GM21529 (cell line): ENCODE measurements at regions not wholly inside any gene's neighbourhood (a gene's known extent, or its start where the extent isn't known, plus 50 kb on each side); places are given as distances from the start of the nearest gene placed in this dataset.
"Not testable (repeated sequence)": the region's sequence is repeated elsewhere in the genome, so short reads cannot be mapped to it uniquely, and the experiment has no call there.

ENCODE experiments used
- ATAC-seq: cut with Tn5 transposase; IDR thresholded peaks from one replicate; pipeline ENCODE4 v1.9.1; 2021; ENCODE audit not compliant: unreplicated experiment

DNA sequence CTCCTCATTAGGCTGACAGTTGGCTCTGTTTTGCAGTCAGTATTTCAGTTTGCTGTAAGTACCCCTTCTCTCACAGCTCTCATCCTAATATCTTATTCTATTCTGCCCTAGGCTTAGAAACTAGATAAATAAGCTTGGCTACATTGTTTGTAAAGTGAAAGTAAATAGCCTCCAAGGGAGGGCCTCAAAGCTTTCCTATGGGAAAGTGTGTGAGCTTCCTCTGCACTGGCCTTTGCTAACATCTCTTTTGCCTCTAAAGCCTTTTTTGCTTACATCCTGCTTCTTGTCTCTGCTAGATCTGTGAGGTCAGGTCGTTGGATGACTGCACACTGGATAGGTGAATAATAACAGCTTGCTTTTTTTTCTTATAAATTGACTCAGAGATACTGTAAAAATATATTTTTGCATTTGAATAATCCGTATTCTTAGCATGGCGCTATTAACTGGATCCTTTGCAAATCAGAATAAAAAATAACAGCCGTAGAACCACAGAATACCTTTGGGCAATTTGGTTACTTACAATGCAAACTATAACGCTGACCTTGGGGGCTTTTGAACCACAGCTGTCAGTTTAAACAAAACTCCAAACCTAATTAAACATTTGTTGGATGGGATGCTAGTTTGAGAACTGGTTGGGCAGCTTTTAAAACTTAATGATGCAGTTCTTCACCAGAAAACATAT is 55.1 kb downstream of the TTC6 start:
- ATAC-seq, result no peak

DNA sequence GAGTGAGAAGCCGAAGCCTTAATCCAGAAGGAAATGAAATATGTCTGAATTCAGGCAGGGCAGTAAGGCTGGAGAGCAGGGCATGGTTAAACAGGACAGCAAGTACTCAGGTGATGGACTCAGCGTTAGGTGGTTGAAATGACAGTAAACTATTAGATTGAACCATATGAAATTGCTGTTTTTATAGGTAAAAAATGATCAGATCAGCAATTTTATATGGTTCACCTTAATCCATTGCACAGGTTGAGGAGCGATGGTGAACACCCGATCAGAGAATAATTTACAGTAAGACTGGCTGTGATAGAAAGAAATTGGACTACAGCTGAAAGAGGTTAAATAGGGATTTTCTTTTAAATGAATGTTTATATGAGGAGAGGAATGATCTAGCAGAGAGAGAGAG is 56.6 kb downstream of the TTC6 start:
- ATAC-seq, result no peak

DNA sequence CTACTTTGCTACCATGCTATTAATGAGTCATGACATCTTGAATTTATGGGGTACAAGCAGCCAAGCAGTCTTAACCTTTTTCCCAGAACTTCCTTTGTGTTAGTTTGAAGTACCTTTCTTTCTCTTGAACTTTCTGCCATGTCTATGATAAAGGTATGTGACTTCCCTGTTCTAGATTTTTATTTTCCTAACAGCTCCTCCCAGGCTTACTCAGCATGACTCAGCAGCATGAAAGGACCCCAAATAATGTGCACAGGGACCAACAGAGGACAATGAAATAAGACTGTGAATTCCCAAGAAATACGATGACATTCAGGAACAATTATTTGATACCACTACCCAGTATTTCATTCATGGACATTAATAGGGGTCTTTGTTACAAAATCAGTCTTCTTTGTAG is 60.0 kb downstream of the TTC6 start:
- ATAC-seq, result no peak

DNA sequence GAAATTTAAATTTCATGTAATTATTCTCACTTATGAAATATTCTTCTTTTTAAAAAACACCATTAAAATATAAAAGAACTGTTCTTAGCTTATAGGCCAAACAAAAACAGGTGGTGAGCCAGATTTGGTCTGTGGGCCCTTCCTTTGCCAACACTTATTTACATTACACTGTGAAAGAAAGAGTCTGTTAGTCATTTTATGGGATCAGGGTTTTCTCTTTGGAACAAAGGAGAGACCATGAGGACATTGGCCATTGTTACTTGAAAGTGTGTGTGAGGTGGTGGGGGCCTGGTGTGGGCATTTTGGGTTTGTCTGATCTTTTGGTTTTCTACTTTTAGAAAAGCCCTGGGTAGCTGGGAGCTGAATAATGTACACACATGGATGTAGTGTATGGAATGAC is 62.7 kb downstream of the TTC6 start:
- ATAC-seq, result no peak

DNA sequence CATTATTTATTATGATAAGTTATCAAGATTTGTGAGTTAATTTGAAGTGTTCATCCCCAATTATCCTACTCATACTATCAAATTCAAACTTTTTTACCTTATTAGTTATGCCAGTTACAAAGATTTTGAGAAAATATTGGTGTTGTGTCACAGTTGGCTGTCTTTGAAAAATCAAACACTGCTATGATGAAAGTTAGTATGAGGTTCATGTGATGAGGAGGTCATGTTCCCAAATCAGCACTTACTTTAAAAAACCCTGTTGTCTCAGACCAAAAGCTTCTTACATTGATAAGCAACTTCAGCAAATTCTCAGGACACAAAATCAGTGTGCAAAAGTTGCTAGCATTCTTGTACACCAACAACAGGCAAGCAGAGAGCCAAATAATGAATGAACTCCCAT is 68.1 kb downstream of the TTC6 start:
- ATAC-seq, result no peak

DNA sequence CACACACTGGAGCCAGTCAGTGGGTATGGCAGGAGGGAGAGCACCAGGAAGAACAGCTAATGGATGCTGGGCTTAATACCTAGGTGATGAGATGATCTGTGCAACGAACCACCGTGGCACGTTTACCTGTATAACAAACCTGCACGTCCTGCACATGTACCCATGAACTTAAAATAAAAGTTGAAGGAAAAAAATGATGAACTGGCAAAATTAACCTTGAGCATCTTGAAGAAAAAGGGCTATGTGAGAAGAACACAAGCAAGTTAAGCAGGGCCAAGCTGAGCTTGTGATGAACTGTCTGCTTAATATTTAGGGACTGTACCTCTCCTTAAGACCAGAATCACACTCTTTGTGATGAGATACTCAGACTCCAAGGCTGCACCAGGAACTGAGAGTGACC is 70.0 kb downstream of the TTC6 start:
- ATAC-seq, result no peak

DNA sequence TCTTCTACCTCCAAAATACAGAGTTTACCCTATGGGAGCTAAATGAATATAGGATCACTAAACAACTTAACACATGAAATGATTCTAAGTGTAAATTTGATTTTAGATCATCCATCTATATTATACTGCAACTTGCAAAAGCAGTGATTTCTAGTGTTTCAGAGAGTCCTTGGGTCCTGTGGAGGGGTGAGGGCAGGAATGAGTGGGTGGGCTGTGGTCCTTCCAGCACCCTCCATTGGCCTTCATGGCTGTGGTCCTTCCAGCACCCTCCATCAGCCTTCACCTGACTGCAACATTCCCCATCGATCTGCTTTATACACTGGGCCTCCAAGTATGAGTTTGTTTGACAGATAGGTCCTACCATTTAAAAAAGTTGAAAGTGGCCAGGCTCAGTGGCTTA is 70.5 kb downstream of the TTC6 start:
- ATAC-seq, result no peak

DNA sequence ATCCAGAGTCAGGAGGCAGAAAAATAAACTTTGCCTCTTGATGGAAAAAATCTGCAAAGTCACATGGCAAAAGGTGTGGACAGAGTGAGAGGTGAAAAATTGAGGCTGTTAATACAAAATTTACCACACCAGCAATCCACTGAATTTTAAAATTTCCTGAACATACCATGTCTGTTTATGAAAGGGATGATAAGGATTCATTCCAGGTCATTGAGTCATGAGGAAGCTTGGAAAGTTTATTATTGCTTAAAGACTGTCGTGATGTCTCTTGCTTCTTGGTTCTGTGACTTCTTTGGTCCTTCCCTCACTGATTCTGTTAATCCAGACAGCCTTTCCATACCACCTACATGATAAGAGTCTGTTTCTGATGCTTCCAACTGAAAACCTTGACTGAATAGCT is 73.2 kb downstream of the TTC6 start:
- ATAC-seq, result no peak

DNA sequence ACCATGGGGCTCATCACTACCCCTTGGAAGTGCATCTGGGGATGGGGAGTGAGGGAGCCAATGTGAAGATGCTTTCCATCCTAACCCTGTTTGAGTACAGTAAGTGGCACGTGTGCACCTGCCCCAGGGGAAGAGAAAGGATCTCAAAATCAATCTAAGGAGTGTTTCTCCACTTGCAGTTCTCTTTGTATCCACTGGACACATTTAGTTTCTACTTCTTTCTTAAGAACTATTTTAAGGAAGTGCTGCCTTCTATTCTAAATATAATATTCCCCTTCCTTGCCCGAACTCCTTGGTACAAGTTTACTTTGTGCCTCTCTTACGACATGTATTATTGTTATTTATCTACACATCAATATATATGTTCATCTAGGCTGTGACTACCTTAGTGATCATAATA is 73.8 kb downstream of the TTC6 start:
- ATAC-seq, result no peak

DNA sequence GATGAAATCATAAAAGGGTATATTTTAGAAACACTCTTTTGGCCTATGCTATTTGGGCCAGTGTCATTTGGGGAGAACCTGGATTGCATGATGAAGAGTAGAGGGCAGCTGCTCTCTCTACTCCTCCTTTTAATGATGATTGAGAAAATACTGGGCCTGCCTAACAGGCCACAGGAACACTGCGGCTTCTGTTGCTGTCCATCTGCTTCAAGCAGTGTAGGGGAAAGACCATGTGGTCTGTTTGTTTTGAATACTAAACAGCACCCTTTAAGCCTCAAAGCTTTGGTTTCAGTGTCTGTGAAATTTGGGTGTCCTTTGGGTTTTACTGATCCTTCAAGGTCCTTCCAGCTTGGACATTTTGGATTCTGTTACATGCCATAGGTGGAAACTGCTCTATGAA is 78.0 kb downstream of the TTC6 start:
- ATAC-seq, result no peak

DNA sequence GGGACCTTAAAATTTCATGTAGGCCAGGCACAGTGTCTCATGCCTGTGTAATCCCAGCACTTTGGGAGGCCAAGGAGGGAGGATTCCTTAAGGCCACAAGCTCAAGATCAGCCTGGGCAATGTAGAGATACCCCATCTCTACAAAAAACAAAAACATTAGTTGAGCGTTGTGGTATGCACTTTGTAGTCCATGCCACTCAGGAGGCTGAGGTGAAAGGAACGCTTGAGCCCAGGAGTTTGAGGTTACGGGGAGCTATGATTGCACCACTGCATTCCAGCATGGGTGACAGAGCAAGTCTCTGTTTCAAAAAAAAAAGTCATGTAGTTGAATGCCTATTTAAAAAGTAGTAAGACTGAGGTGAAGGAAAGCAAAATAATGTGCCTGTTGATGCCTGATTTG is 83.5 kb downstream of the TTC6 start:
- ATAC-seq, result no peak

DNA sequence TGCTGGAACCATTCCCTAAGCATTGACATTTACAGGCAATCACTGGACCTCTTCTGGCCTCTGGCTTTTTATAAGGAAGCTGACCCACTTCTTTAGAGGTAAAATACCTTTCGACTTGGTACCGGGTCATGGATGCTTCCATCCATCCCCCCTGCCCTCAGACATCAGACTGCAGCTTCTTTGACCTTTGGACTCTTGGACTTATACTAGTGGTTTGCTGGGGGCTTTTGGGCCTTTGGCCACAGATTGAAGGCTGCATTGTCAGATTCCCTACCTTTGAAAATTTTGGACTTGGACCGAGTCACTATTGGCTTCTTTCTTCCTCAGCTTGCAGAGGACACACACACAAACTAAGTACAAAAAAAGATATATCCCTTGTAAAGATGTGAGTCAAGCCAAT is 86.1 kb downstream of the TTC6 start:
- no peak for ATAC-seq

DNA sequence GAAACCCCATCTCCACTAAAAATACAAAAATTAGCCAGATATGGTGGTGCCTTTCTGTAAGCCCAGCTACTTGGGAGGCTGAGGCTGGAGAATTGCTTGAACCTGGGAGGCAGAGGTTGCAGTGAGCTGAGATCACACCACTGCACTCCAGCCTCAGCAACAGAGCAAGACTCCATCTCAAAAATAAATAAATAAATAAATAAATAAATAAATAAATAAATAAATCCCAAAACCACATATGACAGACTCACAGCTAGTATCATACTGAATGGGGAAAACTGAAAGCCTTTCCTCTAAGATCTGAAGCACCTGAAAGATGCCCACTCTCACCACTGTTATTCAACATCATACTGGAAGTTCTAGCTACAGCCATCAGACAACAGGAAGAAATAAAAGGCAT is 97.3 kb downstream of the TTC6 start:
- ATAC-seq, result not testable (repeated sequence)

DNA sequence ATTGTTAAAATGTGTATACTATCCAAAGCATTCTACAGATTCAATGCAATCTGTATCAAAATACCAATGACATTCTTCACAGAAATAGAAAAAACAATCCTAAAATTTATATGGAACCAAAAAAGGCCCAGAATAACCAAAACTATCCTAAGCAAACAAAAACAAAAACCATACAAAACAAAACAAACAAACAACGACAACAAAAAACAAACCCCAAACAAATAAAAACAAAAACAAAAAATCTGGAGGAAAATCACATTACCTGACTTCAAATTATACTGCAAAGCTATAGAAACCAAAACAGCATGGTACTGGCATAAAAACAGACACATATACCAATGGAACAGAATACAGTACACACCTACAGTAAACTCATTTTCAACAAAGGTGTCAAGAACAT is 98.0 kb downstream of the TTC6 start:
- ATAC-seq, result not testable (repeated sequence)

DNA sequence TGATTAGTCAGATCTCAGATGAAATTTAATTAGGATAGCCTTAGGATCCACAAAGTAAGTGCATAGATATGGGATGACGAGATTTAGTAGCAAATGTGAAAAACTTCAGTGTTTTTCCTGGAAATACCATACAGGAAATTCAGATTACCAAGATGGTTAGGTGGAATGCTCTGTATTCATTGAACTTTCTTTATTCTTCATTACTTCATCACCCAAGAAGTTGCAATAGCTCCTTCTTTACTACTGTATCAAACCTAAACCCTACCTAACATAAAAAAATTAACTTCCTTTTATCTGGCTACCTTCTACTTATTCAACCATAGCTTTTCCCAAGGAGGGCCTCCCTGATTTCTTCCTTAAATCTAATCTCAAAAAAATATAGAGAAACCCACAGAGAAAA is 100.4 kb downstream of the TTC6 start:
- ATAC-seq, result no peak

DNA sequence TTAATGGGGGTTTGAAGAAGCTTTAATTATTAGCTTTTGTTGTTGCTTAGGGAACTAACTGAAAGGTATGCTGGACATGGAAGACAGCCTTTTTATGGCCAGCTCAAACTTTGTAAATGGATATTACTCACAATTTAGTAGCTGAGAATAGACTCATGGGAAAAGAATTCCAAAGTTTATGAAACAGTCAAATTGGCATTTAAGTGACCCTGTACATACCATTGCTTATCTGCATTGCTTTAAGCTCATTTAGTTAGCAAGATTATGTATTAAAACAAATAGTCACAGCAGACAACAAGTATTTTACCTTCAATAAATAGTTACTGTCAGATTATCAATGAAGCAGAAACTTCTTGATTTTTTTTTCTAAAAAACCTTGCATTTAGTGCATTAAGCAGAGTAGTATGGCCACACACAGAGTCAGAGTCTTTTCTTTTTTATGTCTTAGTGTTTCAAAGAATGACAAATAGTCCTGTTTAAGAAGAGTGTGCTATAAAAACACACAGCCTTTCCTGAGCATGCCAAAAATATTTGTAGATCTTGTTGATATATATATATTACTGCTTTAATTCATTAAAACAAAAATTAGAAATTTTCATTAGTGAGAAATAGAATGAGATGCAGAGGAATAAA is 102.2 kb downstream of the TTC6 start:
- ATAC-seq, result no peak

DNA sequence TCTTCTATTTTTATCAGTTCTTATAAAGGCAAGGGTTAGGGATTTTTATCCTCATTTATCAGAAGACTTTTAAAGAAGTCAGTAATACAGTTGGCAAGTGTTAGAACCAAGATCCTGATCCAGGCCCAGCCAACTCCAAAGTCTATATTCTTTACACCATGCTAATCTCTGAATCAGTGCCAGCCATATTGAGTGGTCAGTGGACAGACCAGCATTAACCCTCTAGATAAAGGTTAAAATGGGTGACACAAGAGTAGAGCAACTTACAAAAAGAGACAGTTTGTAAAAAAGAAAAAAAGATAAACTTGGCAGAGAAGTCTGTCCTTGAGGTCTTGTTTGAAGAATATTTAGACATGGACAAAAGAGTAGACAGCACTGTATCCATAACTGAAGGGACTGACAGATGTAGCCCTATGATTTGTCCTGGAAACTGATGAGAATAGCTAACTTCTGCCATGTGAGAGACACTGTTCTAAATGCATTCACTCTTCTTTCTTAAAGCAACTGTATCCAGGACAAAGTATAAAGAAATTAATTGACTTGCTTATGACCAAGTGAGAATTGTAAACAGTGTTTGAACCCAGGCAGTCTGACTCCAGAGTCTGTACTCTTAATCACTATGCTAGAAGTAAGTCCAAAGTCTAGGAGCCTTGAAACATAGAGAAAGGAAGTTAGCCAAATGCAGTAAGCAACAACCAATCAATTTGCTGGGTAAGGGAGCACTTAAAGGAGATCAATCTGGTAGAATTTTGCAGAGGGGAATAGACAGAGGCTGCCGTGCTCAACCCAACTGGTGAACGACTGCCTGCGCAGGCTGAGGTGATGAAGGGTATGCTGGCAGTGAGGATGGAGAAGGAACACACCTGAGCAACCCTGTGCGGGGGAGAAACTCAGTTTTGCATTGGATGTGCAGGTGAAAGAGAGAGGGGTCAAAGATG is 103.7 kb downstream of the TTC6 start:
- no peak for ATAC-seq

DNA sequence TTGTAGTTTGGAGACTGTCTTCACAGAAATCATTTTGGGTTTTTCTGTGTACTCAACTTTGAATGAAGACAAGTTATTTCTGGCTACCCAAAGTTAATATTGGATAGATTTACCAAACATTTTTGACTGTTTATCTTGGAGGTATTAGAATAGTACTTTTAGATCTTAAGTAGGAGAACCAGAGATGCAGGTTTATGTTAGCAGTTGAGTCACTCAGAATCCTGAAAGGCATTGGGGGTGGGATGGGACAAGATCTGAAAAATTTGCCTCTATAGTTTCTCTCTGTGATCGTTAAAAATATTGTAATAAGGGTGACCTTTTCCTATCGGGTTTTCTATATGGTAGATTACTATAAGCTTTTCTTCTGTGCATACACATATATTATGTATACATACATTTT is 112.3 kb downstream of the TTC6 start:
- no peak for ATAC-seq

DNA sequence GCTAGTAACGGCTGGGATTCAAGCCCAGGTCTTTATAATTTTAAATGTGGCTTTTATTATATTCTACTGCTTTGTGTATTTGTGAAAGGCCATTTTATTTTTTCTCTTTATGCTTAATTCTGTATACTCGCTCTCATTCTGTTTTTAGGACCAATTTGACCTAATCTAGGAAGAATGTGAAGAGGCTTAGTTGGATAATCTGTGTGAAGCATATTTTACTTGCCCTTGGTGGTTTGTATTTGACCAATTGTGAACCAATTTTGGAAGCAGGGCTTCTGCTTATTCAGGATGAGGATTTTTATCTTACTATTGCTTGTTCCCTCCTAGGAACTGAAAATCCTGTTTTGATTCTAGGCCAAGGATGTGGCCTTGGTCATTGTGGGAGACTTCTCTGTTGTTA is 113.1 kb downstream of the TTC6 start:
- ATAC-seq, result no peak

DNA sequence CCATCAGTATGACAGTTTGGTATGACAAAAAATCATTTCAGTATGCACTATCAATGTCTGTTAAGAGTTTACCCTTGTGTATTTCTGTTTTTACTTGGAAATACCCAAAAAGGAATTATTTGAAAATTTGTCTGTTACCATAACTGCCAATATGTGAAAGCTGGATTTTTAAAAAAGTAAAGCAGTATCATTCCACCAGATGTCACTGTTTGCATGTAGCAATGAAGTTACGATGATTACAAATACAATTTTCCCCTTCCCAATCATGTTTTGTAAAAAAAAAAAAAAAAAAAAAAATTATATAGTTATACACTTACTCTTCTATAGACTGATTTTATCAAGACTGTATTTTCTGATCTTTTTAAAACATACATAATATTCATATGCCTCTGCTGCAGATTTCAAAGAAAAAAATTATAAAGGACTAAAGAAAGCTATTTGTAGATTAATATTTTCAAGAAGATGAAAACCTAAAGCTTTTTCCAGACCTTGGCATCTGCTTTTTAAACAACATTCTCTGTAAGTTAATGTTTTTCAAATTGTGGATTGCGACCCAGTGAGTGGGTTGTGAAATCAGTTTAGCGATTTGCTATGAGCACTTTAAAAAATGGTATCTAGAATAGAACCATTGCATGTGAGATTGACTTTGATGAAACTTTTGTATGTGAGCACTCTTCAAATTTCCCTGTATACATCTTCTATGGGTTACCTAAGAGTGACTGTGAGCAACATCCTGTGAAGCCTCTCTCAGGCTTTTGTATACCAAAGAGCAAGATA is 114.2 kb downstream of the TTC6 start:
- no peak for ATAC-seq

DNA sequence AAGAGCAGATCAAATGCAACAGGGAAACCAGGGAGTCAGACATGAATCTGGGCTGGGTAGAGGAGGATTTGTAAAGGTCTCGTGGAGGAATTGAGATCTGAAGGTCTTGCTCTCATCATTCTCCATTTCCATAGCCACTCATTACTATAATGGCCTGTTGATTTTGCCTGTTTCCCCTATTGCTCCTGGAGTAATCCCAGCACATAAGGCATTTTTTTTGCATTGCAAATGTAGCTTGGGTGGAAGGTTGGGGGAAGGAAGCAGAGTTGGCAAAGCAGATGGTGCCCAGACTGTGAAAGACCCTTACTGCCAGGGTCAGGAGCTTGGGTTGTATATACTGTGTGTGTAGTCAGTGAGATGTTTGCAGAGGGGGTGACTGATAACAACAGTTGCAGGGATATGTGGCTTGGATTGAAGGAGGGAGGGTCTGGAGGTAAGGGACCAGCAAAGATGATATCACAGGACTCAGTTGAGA is 116.0 kb downstream of the TTC6 start:
- no peak for ATAC-seq
